ENCODE measurements at regions not wholly inside any gene's neighbourhood (a gene's known extent, or its start where the extent isn't known, plus 50 kb on each side); places are given as distances from the start of the nearest gene placed in this dataset.

- Histone ChIP-seq H3K36me3 (ENCODE audit: control insufficient read depth, insufficient read depth, low read length) (no peaks in the 10 kb centered on the region), H4K20me1 (ENCODE audit: control insufficient read depth, extremely low read depth, insufficient read depth, low read length) (no peaks in the 10 kb centered on the region), H3K9ac (ENCODE audit: insufficient read depth, low read length) (no peak overlapping the region), H3K4me3 (replicated peaks in 1 of 4; ENCODE audit: control extremely low read depth in 1 of 4, insufficient read depth in 1 of 4, low read depth in 3 of 4, low read length in 4 of 4) (no peak overlapping the region), H3K27me3 (ENCODE audit: control insufficient read depth, insufficient read depth, low read length) (no peaks in the 10 kb centered on the region), H3K79me2 (ENCODE audit: control insufficient read depth, insufficient read depth, low read length) (no peaks in the 10 kb centered on the region), H3K4me2 (ENCODE audit: extremely low read depth, insufficient read depth, low read length) (no peak overlapping the region), H3K4me1 (ENCODE audit: control insufficient read depth, extremely low read depth, insufficient read depth, low read length) (no peaks in the 10 kb centered on the region), H3K27ac (ENCODE audit: insufficient read depth, low read length) (no peak overlapping the region), H2AFZ (ENCODE audit: low read length) (no peak overlapping the region), H3K9me3 (ENCODE audit: control insufficient read depth, insufficient read depth, low read depth, low read length) (no peaks in the 10 kb centered on the region)
- DNase-seq (ENCODE audit: low read depth in 2 of 2): no peak
- TF ChIP-seq EZH2 (IDR thresholded peaks at IDR 0.05; ENCODE audit: low read length, missing control alignments): no peak
- no peak for TF ChIP-seq CTCF (conservative IDR thresholded peaks at IDR 0.05 in 1 of 2, IDR thresholded peaks at IDR 0.05 in 1 of 2; ENCODE audit: low read depth in 1 of 2, low read length in 2 of 2)
These were observed 1141.8 kb upstream of the AUTS2 start for GRCh38 chr7:68456469-68456868.

- no peak overlapping the region for H2AFZ ChIP-seq (ENCODE audit: low read length)
- no peak overlapping the region for H3K9ac ChIP-seq (ENCODE audit: insufficient read depth, low read length)
- no peak overlapping the region for H3K27ac ChIP-seq (ENCODE audit: insufficient read depth, low read length)
- no peak for DNase-seq (ENCODE audit: low read depth in 2 of 2)
- no peaks in the 10 kb centered on the region for H4K20me1 ChIP-seq (ENCODE audit: control insufficient read depth, extremely low read depth, insufficient read depth, low read length)
- no peaks in the 10 kb centered on the region for H3K9me3 ChIP-seq (ENCODE audit: control insufficient read depth, insufficient read depth, low read depth, low read length)
- H3K79me2 ChIP-seq (ENCODE audit: control insufficient read depth, insufficient read depth, low read length): no peaks in the 10 kb centered on the region
- H3K36me3 ChIP-seq (ENCODE audit: control insufficient read depth, insufficient read depth, low read length): no peaks in the 10 kb centered on the region
- H3K4me1 ChIP-seq (ENCODE audit: control insufficient read depth, extremely low read depth, insufficient read depth, low read length): no peaks in the 10 kb centered on the region
- H3K27me3 ChIP-seq (ENCODE audit: control insufficient read depth, insufficient read depth, low read length): no peaks in the 10 kb centered on the region
- TF ChIP-seq CTCF (conservative IDR thresholded peaks at IDR 0.05 in 1 of 2, IDR thresholded peaks at IDR 0.05 in 1 of 2; ENCODE audit: low read depth in 1 of 2, low read length in 2 of 2): no peak
- TF ChIP-seq EZH2 (IDR thresholded peaks at IDR 0.05; ENCODE audit: low read length, missing control alignments): no peak
- H3K4me3 ChIP-seq (replicated peaks in 1 of 4; ENCODE audit: control extremely low read depth in 1 of 4, insufficient read depth in 1 of 4, low read depth in 3 of 4, low read length in 4 of 4): no peak overlapping the region
- no peak overlapping the region for H3K4me2 ChIP-seq (ENCODE audit: extremely low read depth, insufficient read depth, low read length)
These were observed 1140.8 kb upstream of the AUTS2 start for GRCh38 chr7:68457481-68457880.

- H3K27ac ChIP-seq (ENCODE audit: insufficient read depth, low read length): no peak overlapping the region
- no peaks in the 10 kb centered on the region for H4K20me1 ChIP-seq (ENCODE audit: control insufficient read depth, extremely low read depth, insufficient read depth, low read length)
- H3K4me1 ChIP-seq (ENCODE audit: control insufficient read depth, extremely low read depth, insufficient read depth, low read length): no peaks in the 10 kb centered on the region
- no peak overlapping the region for H3K9ac ChIP-seq (ENCODE audit: insufficient read depth, low read length)
- no peak overlapping the region for H3K4me3 ChIP-seq (replicated peaks in 1 of 4; ENCODE audit: control extremely low read depth in 1 of 4, insufficient read depth in 1 of 4, low read depth in 3 of 4, low read length in 4 of 4)
- H3K79me2 ChIP-seq (ENCODE audit: control insufficient read depth, insufficient read depth, low read length): no peaks in the 10 kb centered on the region
- H3K27me3 ChIP-seq (ENCODE audit: control insufficient read depth, insufficient read depth, low read length): no peaks in the 10 kb centered on the region
- H3K36me3 ChIP-seq (ENCODE audit: control insufficient read depth, insufficient read depth, low read length): no peaks in the 10 kb centered on the region
- TF ChIP-seq EZH2 (IDR thresholded peaks at IDR 0.05; ENCODE audit: low read length, missing control alignments): no peak
- TF ChIP-seq CTCF (conservative IDR thresholded peaks at IDR 0.05 in 1 of 2, IDR thresholded peaks at IDR 0.05 in 1 of 2; ENCODE audit: low read depth in 1 of 2, low read length in 2 of 2): no peak
- H2AFZ ChIP-seq (ENCODE audit: low read length): no peak overlapping the region
- no peak overlapping the region for H3K4me2 ChIP-seq (ENCODE audit: extremely low read depth, insufficient read depth, low read length)
- no peak for DNase-seq (ENCODE audit: low read depth in 2 of 2)
- no peaks in the 10 kb centered on the region for H3K9me3 ChIP-seq (ENCODE audit: control insufficient read depth, insufficient read depth, low read depth, low read length)
These were observed 1140.0 kb upstream of the AUTS2 start for GRCh38 chr7:68458010-68458908.

All from fibroblast of lung (primary cell).